Bronchial epithelial cell (primary cell): ENCODE measurements at regions not wholly inside any gene's neighbourhood (a gene's known extent, or its start where the extent isn't known, plus 50 kb on each side); places are given as distances from the start of the nearest gene placed in this dataset.

Experiments
- DNase-seq: peaks from one replicate; pipeline ENCODE4 v3.0.0-alpha.2; 2010; ENCODE audit warnings: low read depth
- FAIRE-seq: peaks from 2 replicates; lab custom pipeline; 2011; peaks lifted over from hg19 to GRCh38; lab: Jason Lieb, UNC
- H3K27me3 ChIP-seq: 2 replicates; pipeline ENCODE4 v1.5.1; 2011; ENCODE audit warnings: low read length; ENCODE audit not compliant: control insufficient read depth, insufficient read depth
- H3K36me3 ChIP-seq: 2 replicates; pipeline ENCODE4 v1.5.1; 2011; ENCODE audit warnings: low read length; ENCODE audit not compliant: control insufficient read depth, insufficient read depth
- H3K4me3 ChIP-seq: 2 replicates; pipeline ENCODE4 v1.5.1; 2011; ENCODE audit warnings: mild to moderate bottlenecking, low read depth, low read length, control low read depth
- TF ChIP-seq, protein P1 (sequence below): IDR thresholded peaks from 2 replicates; pipeline ENCODE4 v1.5.1; 2011; ENCODE audit warnings: mild to moderate bottlenecking, moderate library complexity, low read length, control low read depth, inconsistent platforms; ENCODE audit not compliant: insufficient read depth, severe bottlenecking

DNA sequence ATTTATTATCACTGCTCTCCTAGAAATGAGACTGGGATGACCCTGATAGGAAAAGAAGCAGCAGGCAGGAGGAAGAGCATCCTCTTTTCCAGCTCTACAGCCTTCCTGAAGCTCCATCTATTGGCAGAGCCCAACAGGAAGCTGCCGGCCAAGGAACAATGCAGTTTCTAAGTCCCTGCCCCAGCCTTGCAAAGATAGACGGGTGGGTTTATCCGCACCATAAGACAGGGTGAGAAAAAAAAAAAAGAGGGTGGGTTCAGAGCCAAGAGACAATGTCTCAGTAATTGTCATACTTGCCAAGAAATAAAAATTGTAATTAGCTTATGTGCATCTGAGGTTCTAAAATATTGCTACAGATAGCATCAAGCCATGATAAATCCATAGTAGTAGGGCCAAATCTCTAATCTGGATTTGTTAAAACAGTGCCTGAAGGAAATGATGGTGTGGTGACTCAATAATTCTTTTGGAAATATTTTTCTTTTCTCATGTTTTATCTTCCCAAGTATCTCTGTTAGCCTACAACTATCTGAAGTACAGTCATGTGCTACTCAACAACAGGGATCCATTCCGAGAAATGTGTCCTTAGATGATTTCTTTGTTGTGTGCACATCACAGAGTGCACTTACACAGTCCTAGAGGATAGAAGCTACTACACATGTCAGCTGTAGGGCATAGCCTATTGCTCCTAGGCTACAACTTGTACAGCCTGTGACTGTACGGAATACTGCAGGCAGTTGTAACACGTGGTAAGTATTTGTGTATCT, 242.9 kb upstream of the CXCL12 start:
- H3K4me3 ChIP-seq, result no peak overlapping the region
- FAIRE-seq (no peak), DNase-seq (no peak)
- no peaks in the 10 kb centered on the region for H3K27me3 ChIP-seq
- H3K36me3 ChIP-seq, result no peaks in the 10 kb centered on the region
- TF ChIP-seq, protein P1, sequence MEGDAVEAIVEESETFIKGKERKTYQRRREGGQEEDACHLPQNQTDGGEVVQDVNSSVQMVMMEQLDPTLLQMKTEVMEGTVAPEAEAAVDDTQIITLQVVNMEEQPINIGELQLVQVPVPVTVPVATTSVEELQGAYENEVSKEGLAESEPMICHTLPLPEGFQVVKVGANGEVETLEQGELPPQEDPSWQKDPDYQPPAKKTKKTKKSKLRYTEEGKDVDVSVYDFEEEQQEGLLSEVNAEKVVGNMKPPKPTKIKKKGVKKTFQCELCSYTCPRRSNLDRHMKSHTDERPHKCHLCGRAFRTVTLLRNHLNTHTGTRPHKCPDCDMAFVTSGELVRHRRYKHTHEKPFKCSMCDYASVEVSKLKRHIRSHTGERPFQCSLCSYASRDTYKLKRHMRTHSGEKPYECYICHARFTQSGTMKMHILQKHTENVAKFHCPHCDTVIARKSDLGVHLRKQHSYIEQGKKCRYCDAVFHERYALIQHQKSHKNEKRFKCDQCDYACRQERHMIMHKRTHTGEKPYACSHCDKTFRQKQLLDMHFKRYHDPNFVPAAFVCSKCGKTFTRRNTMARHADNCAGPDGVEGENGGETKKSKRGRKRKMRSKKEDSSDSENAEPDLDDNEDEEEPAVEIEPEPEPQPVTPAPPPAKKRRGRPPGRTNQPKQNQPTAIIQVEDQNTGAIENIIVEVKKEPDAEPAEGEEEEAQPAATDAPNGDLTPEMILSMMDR, result no peak

DNA sequence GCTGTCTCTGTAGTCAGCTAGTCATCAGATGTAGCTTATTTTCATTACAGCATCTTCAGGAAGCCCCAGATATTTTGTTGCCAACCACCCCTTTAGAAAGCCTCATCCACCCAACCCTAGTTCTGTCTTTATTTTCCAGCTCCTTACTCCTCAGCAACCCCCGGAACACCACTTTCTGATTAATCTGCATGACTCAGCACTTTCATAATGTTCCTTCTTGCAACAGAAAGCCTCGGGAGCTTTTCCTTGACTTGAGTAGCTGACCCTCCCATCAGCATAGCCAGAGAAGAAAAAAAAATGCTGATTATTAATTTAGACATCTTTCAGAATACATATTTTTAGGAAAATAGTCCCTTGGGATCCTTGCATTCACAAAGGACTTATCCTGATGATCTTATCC, 244.0 kb upstream of the CXCL12 start:
- FAIRE-seq (no peak), DNase-seq (peak; percentile 53)
- no peak overlapping the region for H3K4me3 ChIP-seq
- no peaks in the 10 kb centered on the region for H3K36me3 ChIP-seq
- TF ChIP-seq, protein P1, result no peak
- no peaks in the 10 kb centered on the region for H3K27me3 ChIP-seq

DNA sequence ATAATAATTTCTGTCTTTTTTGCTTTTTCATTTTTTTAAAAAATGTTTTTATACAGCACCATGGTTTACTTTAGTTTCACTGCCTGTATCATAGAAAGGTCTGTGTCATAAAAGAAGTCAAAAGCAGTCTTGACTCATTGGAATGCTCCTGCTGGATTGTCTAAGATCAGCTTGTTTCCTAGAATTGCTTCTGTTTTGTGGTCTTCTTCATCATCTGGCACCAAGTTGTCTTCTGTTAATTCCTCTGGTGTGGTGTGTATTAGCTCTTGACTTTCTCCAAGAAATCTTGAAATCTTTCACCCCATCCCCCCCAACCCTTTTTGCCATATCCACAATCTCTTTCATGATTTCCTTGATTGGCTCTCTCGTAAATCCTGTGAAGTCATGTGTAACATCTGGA, 250.3 kb upstream of the CXCL12 start:
- TF ChIP-seq, protein P1, result no peak
- no peaks in the 10 kb centered on the region for H3K36me3 ChIP-seq
- FAIRE-seq (no peak), DNase-seq (no peak)
- no peaks in the 10 kb centered on the region for H3K27me3 ChIP-seq
- no peak overlapping the region for H3K4me3 ChIP-seq

DNA sequence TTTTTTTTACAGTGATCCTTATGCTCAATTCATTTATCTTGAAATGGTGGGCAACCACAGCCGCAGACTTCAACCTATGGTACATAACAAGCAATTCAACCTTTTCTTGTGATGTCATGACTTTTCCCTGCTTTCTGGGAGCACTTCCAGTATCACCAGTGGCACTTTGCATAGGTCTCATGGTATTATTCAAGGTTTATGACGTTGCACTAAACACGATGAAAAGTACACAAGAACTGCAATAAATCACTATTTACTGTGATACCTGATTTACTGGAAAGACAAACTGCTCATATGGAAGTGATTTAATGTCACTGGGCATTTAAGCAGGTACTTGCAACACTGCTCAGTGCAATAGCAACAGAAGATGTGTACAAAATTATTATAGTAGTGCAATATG, 251.7 kb upstream of the CXCL12 start:
- TF ChIP-seq, protein P1, result no peak
- no peak for DNase-seq
- no peak for FAIRE-seq
- Histone ChIP-seq H3K27me3 (no peaks in the 10 kb centered on the region), H3K4me3 (no peak overlapping the region), H3K36me3 (no peaks in the 10 kb centered on the region)

- no peaks in the 10 kb centered on the region for H3K27me3 ChIP-seq
- no peak for FAIRE-seq
- H3K4me3 ChIP-seq, result no peak overlapping the region
- no peaks in the 10 kb centered on the region for H3K36me3 ChIP-seq
- TF ChIP-seq, protein P1, result no peak
- no peak for DNase-seq
Measured at GRCh38 chr10:44640429-44640828, 255.5 kb upstream of the CXCL12 start.

GRCh38 chr10:44647473-44647872, 262.6 kb upstream of the CXCL12 start:
- FAIRE-seq, result no peak
- no peaks in the 10 kb centered on the region for H3K36me3 ChIP-seq
- no peaks in the 10 kb centered on the region for H3K27me3 ChIP-seq
- DNase-seq, result no peak
- TF ChIP-seq, protein P1, result no peak
- H3K4me3 ChIP-seq, result no peak overlapping the region
